ENCODE measurements at regions not wholly inside any gene's neighbourhood (a gene's known extent, or its start where the extent isn't known, plus 50 kb on each side); places are given as distances from the start of the nearest gene placed in this dataset.
A peak's percentile ranks its signal among the peaks of the same experiment; 100 is the strongest.

- TF ChIP-seq, protein P1, sequence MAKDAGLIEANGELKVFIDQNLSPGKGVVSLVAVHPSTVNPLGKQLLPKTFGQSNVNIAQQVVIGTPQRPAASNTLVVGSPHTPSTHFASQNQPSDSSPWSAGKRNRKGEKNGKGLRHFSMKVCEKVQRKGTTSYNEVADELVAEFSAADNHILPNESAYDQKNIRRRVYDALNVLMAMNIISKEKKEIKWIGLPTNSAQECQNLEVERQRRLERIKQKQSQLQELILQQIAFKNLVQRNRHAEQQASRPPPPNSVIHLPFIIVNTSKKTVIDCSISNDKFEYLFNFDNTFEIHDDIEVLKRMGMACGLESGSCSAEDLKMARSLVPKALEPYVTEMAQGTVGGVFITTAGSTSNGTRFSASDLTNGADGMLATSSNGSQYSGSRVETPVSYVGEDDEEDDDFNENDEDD (CRISPR knock-in tag; IDR thresholded peaks at IDR 0.05; ENCODE audit: borderline replicate concordance): no peak
- TF ChIP-seq CBX2 (IDR thresholded peaks at IDR 0.05; ENCODE audit: low read depth, low read length): no peak
- 0 out of 2 replicates have a peak, but pooled peaks have one; percentile 49 for TF ChIP-seq CBX2 (CRISPR knock-in tag; IDR thresholded peaks at IDR 0.05; ENCODE audit: low read depth)
- TF ChIP-seq AFF4 (CRISPR knock-in tag; IDR thresholded peaks at IDR 0.05): no peak
- TF ChIP-seq SOX5 (CRISPR knock-in tag; IDR thresholded peaks at IDR 0.05; ENCODE audit: borderline replicate concordance): peak; percentile 99
- TF ChIP-seq, protein P2, sequence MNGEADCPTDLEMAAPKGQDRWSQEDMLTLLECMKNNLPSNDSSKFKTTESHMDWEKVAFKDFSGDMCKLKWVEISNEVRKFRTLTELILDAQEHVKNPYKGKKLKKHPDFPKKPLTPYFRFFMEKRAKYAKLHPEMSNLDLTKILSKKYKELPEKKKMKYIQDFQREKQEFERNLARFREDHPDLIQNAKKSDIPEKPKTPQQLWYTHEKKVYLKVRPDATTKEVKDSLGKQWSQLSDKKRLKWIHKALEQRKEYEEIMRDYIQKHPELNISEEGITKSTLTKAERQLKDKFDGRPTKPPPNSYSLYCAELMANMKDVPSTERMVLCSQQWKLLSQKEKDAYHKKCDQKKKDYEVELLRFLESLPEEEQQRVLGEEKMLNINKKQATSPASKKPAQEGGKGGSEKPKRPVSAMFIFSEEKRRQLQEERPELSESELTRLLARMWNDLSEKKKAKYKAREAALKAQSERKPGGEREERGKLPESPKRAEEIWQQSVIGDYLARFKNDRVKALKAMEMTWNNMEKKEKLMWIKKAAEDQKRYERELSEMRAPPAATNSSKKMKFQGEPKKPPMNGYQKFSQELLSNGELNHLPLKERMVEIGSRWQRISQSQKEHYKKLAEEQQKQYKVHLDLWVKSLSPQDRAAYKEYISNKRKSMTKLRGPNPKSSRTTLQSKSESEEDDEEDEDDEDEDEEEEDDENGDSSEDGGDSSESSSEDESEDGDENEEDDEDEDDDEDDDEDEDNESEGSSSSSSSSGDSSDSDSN (CRISPR knock-in tag; IDR thresholded peaks at IDR 0.05): no peak
- TF ChIP-seq KDM5B (CRISPR knock-in tag; IDR thresholded peaks at IDR 0.05; ENCODE audit: borderline replicate concordance): no peak
- TF ChIP-seq ZFYVE20 (CRISPR knock-in tag; IDR thresholded peaks at IDR 0.05; ENCODE audit: borderline replicate concordance, low read depth): no peak
- TF ChIP-seq KMT2A (CRISPR knock-in tag; IDR thresholded peaks at IDR 0.05): no peak
- TF ChIP-seq GMEB2 (CRISPR knock-in tag; IDR thresholded peaks at IDR 0.05; ENCODE audit: low read depth): no peak
- TF ChIP-seq HMG20A (CRISPR knock-in tag; IDR thresholded peaks at IDR 0.05; ENCODE audit: borderline replicate concordance): peak; percentile 95
- TF ChIP-seq ZNF251 (CRISPR knock-in tag; IDR thresholded peaks at IDR 0.05): no peak
- TF ChIP-seq, protein P3, sequence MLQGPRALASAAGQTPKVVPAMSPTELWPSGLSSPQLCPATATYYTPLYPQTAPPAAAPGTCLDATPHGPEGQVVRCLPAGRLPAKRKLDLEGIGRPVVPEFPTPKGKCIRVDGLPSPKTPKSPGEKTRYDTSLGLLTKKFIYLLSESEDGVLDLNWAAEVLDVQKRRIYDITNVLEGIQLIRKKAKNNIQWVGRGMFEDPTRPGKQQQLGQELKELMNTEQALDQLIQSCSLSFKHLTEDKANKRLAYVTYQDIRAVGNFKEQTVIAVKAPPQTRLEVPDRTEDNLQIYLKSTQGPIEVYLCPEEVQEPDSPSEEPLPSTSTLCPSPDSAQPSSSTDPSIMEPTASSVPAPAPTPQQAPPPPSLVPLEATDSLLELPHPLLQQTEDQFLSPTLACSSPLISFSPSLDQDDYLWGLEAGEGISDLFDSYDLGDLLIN (CRISPR knock-in tag; IDR thresholded peaks at IDR 0.05; ENCODE audit: borderline replicate concordance): no peak
- TF ChIP-seq ZNF329 (CRISPR knock-in tag; IDR thresholded peaks at IDR 0.05; ENCODE audit: low read depth): no peak
- TF ChIP-seq, protein P4, sequence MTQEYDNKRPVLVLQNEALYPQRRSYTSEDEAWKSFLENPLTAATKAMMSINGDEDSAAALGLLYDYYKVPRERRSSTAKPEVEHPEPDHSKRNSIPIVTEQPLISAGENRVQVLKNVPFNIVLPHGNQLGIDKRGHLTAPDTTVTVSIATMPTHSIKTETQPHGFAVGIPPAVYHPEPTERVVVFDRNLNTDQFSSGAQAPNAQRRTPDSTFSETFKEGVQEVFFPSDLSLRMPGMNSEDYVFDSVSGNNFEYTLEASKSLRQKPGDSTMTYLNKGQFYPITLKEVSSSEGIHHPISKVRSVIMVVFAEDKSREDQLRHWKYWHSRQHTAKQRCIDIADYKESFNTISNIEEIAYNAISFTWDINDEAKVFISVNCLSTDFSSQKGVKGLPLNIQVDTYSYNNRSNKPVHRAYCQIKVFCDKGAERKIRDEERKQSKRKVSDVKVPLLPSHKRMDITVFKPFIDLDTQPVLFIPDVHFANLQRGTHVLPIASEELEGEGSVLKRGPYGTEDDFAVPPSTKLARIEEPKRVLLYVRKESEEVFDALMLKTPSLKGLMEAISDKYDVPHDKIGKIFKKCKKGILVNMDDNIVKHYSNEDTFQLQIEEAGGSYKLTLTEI (CRISPR knock-in tag; conservative IDR thresholded peaks at IDR 0.05): no peak
- TF ChIP-seq ZFP91 (CRISPR knock-in tag; IDR thresholded peaks at IDR 0.05; ENCODE audit: borderline replicate concordance): no peak
Observed at GRCh38 chr6:146980900-146981329, 223.3 kb upstream of the STXBP5 start (continued).
